ENCODE measurements at regions not wholly inside any gene's neighbourhood (a gene's known extent, or its start where the extent isn't known, plus 50 kb on each side); places are given as distances from the start of the nearest gene placed in this dataset.

GRCh38 chr11:24064309-24064903 is 432.4 kb upstream of the LUZP2 start:
- in situ Hi-C loops (cut with MboI; ENCODE audit: low sequenced_read_pairs in 4 of 4) (no loop called here), intact Hi-C loops (cut with DNase I; ENCODE audit: low total_unique reads) (no loop called here)
- TF ChIP-seq CTCF (IDR thresholded peaks at IDR 0.05 in 4 of 5, conservative IDR thresholded peaks at IDR 0.05 in 1 of 5): no peak
- no peak for TF ChIP-seq POLR2A (IDR thresholded peaks at IDR 0.05)
- Histone ChIP-seq H3K4me3 (no peak overlapping the region), H3K9me3 (no peaks in the 10 kb centered on the region), H3K4me1 (no peaks in the 10 kb centered on the region), H3K27ac (no peak overlapping the region), H3K36me3 (no peaks in the 10 kb centered on the region), H3K27me3 (no peaks in the 10 kb centered on the region)
- ATAC-seq: no peak
- DNase-seq: no peak

GRCh38 chr11:24068197-24068596 is 428.7 kb upstream of the LUZP2 start:
- H3K27me3 ChIP-seq: no peaks in the 10 kb centered on the region
- no peaks in the 10 kb centered on the region for H3K9me3 ChIP-seq
- H3K27ac ChIP-seq: no peak overlapping the region
- no peaks in the 10 kb centered on the region for H3K4me1 ChIP-seq
- ATAC-seq (no peak), DNase-seq (no peak)
- no peak overlapping the region for H3K4me3 ChIP-seq
- in situ Hi-C loops (cut with MboI; ENCODE audit: low sequenced_read_pairs in 4 of 4) (no loop called here), intact Hi-C loops (cut with DNase I; ENCODE audit: low total_unique reads) (no loop called here)
- no peaks in the 10 kb centered on the region for H3K36me3 ChIP-seq
- TF ChIP-seq POLR2A (IDR thresholded peaks at IDR 0.05) (no peak), CTCF (IDR thresholded peaks at IDR 0.05 in 4 of 5, conservative IDR thresholded peaks at IDR 0.05 in 1 of 5) (no peak)

GRCh38 chr11:24070435-24070834 is 426.4 kb upstream of the LUZP2 start:
- Histone ChIP-seq H3K4me1 (no peaks in the 10 kb centered on the region), H3K36me3 (no peaks in the 10 kb centered on the region), H3K27me3 (no peaks in the 10 kb centered on the region), H3K4me3 (no peak overlapping the region), H3K9me3 (no peaks in the 10 kb centered on the region), H3K27ac (no peak overlapping the region)
- no peak for TF ChIP-seq POLR2A (IDR thresholded peaks at IDR 0.05)
- TF ChIP-seq CTCF (IDR thresholded peaks at IDR 0.05 in 4 of 5, conservative IDR thresholded peaks at IDR 0.05 in 1 of 5): no peak
- ATAC-seq: no peak
- DNase-seq: no peak
- in situ Hi-C loops (cut with MboI; ENCODE audit: low sequenced_read_pairs in 4 of 4): no loop called here
- intact Hi-C loops (cut with DNase I; ENCODE audit: low total_unique reads): no loop called here

- Histone ChIP-seq H3K4me1 (no peaks in the 10 kb centered on the region), H3K4me3 (no peak overlapping the region), H3K27ac (no peak overlapping the region), H3K9me3 (no peaks in the 10 kb centered on the region), H3K36me3 (no peaks in the 10 kb centered on the region), H3K27me3 (no peaks in the 10 kb centered on the region)
- in situ Hi-C loops (cut with MboI; ENCODE audit: low sequenced_read_pairs in 4 of 4) (no loop called here), intact Hi-C loops (cut with DNase I; ENCODE audit: low total_unique reads) (no loop called here)
- no peak for ATAC-seq
- TF ChIP-seq CTCF (IDR thresholded peaks at IDR 0.05 in 4 of 5, conservative IDR thresholded peaks at IDR 0.05 in 1 of 5) (no peak), POLR2A (IDR thresholded peaks at IDR 0.05) (no peak)
- DNase-seq: no peak
These were observed 418.8 kb upstream of the LUZP2 start for GRCh38 chr11:24078018-24078417.

- Histone ChIP-seq H3K27ac (no peak overlapping the region), H3K27me3 (no peaks in the 10 kb centered on the region), H3K36me3 (no peaks in the 10 kb centered on the region), H3K4me3 (no peak overlapping the region), H3K4me1 (no peaks in the 10 kb centered on the region), H3K9me3 (no peaks in the 10 kb centered on the region)
- no peak for TF ChIP-seq CTCF (IDR thresholded peaks at IDR 0.05 in 4 of 5, conservative IDR thresholded peaks at IDR 0.05 in 1 of 5)
- no peak for TF ChIP-seq POLR2A (IDR thresholded peaks at IDR 0.05)
- in situ Hi-C loops (cut with MboI; ENCODE audit: low sequenced_read_pairs in 4 of 4) (no loop called here), intact Hi-C loops (cut with DNase I; ENCODE audit: low total_unique reads) (no loop called here)
- no peak for DNase-seq
- no peak for ATAC-seq
These were observed 414.6 kb upstream of the LUZP2 start for GRCh38 chr11:24082241-24082640.
